HEK293 (cell line): ENCODE measurements at regions not wholly inside any gene's neighbourhood (a gene's known extent, or its start where the extent isn't known, plus 50 kb on each side); places are given as distances from the start of the nearest gene placed in this dataset.
A peak's percentile ranks its signal among the peaks of the same experiment; 100 is the strongest.

Source experiments
- CTCF ChIA-PET: fragments of 350-600 bp; formaldehyde crosslinking; extraction: SDS; loops from one replicate; lab custom pipeline; 2021; ENCODE audit warnings: antibody characterized with exemption; lab: Yijun Ruan, JAX
- POLR2A ChIA-PET: fragments of 300-600 bp; formaldehyde crosslinking; extraction: SDS; loops from one replicate; lab custom pipeline; 2020; ENCODE audit warnings: antibody characterized with exemption, inconsistent platforms; lab: Yijun Ruan, JAX
- H3K27ac ChIP-seq: fragments of 200-500 bp; sonication (Bioruptor generic); 2 replicates; pipeline ENCODE4 v1.5.1; 2014; ENCODE audit warnings: low read depth, low read length, control low read depth, inconsistent platforms; ENCODE audit errors: extremely low read depth
- H3K36me3 ChIP-seq, 2 experiments: fragments of 200-500 bp in 1 of 2; sonication (Bioruptor generic) in 1 of 2; 1 replicate in 1 of 2; 2 replicates in 1 of 2; pipeline ENCODE4 v1.5.1; 2014 to 2017; ENCODE audit warnings: inconsistent platforms in 2 of 2, low read length in 2 of 2; ENCODE audit not compliant: control insufficient read depth in 2 of 2, insufficient read depth in 1 of 2
- H3K4me1 ChIP-seq: fragments of 200-500 bp; sonication (Bioruptor generic); 2 replicates; pipeline ENCODE4 v1.5.1; 2014; ENCODE audit warnings: mild to moderate bottlenecking, low read length, inconsistent platforms; ENCODE audit not compliant: control insufficient read depth, insufficient read depth
- H3K4me3 ChIP-seq: 2 replicates; pipeline ENCODE4 v1.5.1; 2011; ENCODE audit warnings: low read depth, mild to moderate bottlenecking, control low read depth, low read length, moderate library complexity
- H3K9me3 ChIP-seq: fragments of 200-500 bp; sonication (Bioruptor generic); 2 replicates; pipeline ENCODE4 v1.5.1; 2014; ENCODE audit warnings: low read depth, low read length, inconsistent platforms; ENCODE audit not compliant: control insufficient read depth, insufficient read depth
- FEZF1 ChIP-seq: fragments of 450-650 bp; formaldehyde crosslinking; IDR thresholded peaks from 2 replicates; pipeline ENCODE4 v1.5.1; 2016; ENCODE audit warnings: missing biosample characterization, missing genetic modification characterization
- HOXA7 ChIP-seq: sonication (generic); formaldehyde crosslinking; IDR thresholded peaks from 2 replicates; pipeline ENCODE4 v1.8.1; 2022; ENCODE audit warnings: missing genetic modification reagents, borderline replicate concordance
- KLF7 ChIP-seq: fragments of 450-650 bp; formaldehyde crosslinking; IDR thresholded peaks from 2 replicates; pipeline ENCODE4 v1.5.1; 2016; ENCODE audit warnings: missing biosample characterization, missing genetic modification characterization, borderline replicate concordance
- MEIS1 ChIP-seq: sonication (generic); formaldehyde crosslinking; IDR thresholded peaks from 2 replicates; pipeline ENCODE4 v1.8.1; 2022; ENCODE audit warnings: missing genetic modification reagents, mild to moderate bottlenecking, borderline replicate concordance
- REPIN1 ChIP-seq: fragments of 450-650 bp; formaldehyde crosslinking; IDR thresholded peaks from 2 replicates; pipeline ENCODE4 v1.5.1; 2017; ENCODE audit warnings: missing biosample characterization, missing genetic modification characterization, low read depth
- TCF7L2 ChIP-seq: IDR thresholded peaks from 2 replicates; pipeline ENCODE4 v1.6.1; 2011; ENCODE audit warnings: low read depth, mild to moderate bottlenecking, inconsistent platforms, low read length, moderate library complexity, borderline replicate concordance
- ZBTB17 ChIP-seq: fragments of 450-650 bp; formaldehyde crosslinking; IDR thresholded peaks from 2 replicates; pipeline ENCODE4 v1.5.1; 2016; ENCODE audit warnings: missing biosample characterization, missing genetic modification characterization
- ZBTB21 ChIP-seq: fragments of 450-650 bp; formaldehyde crosslinking; IDR thresholded peaks from 2 replicates; pipeline ENCODE4 v1.5.1; 2017; ENCODE audit warnings: missing biosample characterization, missing genetic modification characterization
- ZEB2 ChIP-seq: fragments of 450-650 bp; formaldehyde crosslinking; IDR thresholded peaks from 2 replicates; pipeline ENCODE4 v1.5.1; 2016; ENCODE audit warnings: missing biosample characterization, missing genetic modification characterization
- ZFHX2 ChIP-seq: fragments of 450-650 bp; formaldehyde crosslinking; conservative IDR thresholded peaks from 2 replicates; pipeline ENCODE4 v1.5.1; 2016; ENCODE audit warnings: missing biosample characterization, missing genetic modification characterization
- ZFP37 ChIP-seq: fragments of 450-650 bp; formaldehyde crosslinking; IDR thresholded peaks from 2 replicates; pipeline ENCODE4 v1.5.1; 2016; ENCODE audit warnings: missing biosample characterization, missing genetic modification characterization
- ZNF10 ChIP-seq: fragments of 450-650 bp; formaldehyde crosslinking; IDR thresholded peaks from 2 replicates; pipeline ENCODE4 v1.5.1; 2017; ENCODE audit warnings: missing biosample characterization, missing genetic modification characterization
- ZNF121 ChIP-seq: fragments of 450-650 bp; formaldehyde crosslinking; IDR thresholded peaks from 2 replicates; pipeline ENCODE4 v1.5.1; 2016; ENCODE audit warnings: missing biosample characterization, missing genetic modification characterization
- ZNF18 ChIP-seq: fragments of 450-650 bp; formaldehyde crosslinking; IDR thresholded peaks from 2 replicates; pipeline ENCODE4 v1.5.1; 2016; ENCODE audit warnings: missing biosample characterization, missing genetic modification characterization
- ZNF266 ChIP-seq: fragments of 450-650 bp; formaldehyde crosslinking; IDR thresholded peaks from 2 replicates; pipeline ENCODE4 v1.5.1; 2016; ENCODE audit warnings: missing biosample characterization, missing genetic modification characterization, low read depth
- ZNF391 ChIP-seq: fragments of 450-650 bp; formaldehyde crosslinking; IDR thresholded peaks from 2 replicates; pipeline ENCODE4 v1.5.1; 2016; ENCODE audit warnings: low read depth, missing biosample characterization, missing genetic modification characterization, borderline replicate concordance
- ZNF404 ChIP-seq: fragments of 450-650 bp; formaldehyde crosslinking; IDR thresholded peaks from 2 replicates; pipeline ENCODE4 v1.5.1; 2017; ENCODE audit warnings: missing biosample characterization, missing genetic modification characterization
- ZNF423 ChIP-seq: fragments of 450-650 bp; formaldehyde crosslinking; IDR thresholded peaks from 2 replicates; pipeline ENCODE4 v1.5.1; 2016; ENCODE audit warnings: missing biosample characterization, missing genetic modification characterization
- ZNF473 ChIP-seq: fragments of 450-650 bp; formaldehyde crosslinking; IDR thresholded peaks from 2 replicates; pipeline ENCODE4 v1.5.1; 2017; ENCODE audit warnings: missing biosample characterization, missing genetic modification characterization
- ZNF48 ChIP-seq: fragments of 450-650 bp; formaldehyde crosslinking; IDR thresholded peaks from 2 replicates; pipeline ENCODE4 v1.5.1; 2016; ENCODE audit warnings: missing biosample characterization, missing genetic modification characterization
- ZNF530 ChIP-seq: fragments of 450-650 bp; formaldehyde crosslinking; IDR thresholded peaks from 2 replicates; pipeline ENCODE4 v1.5.1; 2016; ENCODE audit warnings: low read depth, missing biosample characterization, missing genetic modification characterization
- ZNF585B ChIP-seq: fragments of 450-650 bp; formaldehyde crosslinking; IDR thresholded peaks from 2 replicates; pipeline ENCODE4 v1.5.1; 2016; ENCODE audit warnings: missing biosample characterization, missing genetic modification characterization
- ZNF596 ChIP-seq: fragments of 450-650 bp; IDR thresholded peaks from 2 replicates; pipeline ENCODE4 v1.5.0; 2018; ENCODE audit warnings: missing biosample characterization, mild to moderate bottlenecking, missing genetic modification characterization, moderate library complexity
- ZNF626 ChIP-seq: fragments of 450-650 bp; sonication (Bioruptor Pico); formaldehyde crosslinking; IDR thresholded peaks from 2 replicates; pipeline ENCODE4 v1.5.1; 2018; ENCODE audit warnings: missing biosample characterization, missing genetic modification characterization, inconsistent platforms
- ZNF843 ChIP-seq: fragments of 450-650 bp; formaldehyde crosslinking; IDR thresholded peaks from 2 replicates; pipeline ENCODE4 v1.5.1; 2016; ENCODE audit warnings: missing biosample characterization, missing genetic modification characterization
- TF ChIP-seq, protein P1 (sequence below): fragments of 450-650 bp; formaldehyde crosslinking; IDR thresholded peaks from 2 replicates; pipeline ENCODE4 v1.5.1; 2016; ENCODE audit warnings: missing biosample characterization, missing genetic modification characterization
- TF ChIP-seq, protein P2 (sequence below): fragments of 450-650 bp; formaldehyde crosslinking; IDR thresholded peaks from 2 replicates; pipeline ENCODE4 v1.5.1; 2016; ENCODE audit warnings: missing biosample characterization, missing genetic modification characterization
- TF ChIP-seq, protein P3 (sequence below): fragments of 450-650 bp; formaldehyde crosslinking; IDR thresholded peaks from 2 replicates; pipeline ENCODE4 v1.5.1; 2016; ENCODE audit warnings: missing biosample characterization, missing genetic modification characterization

GRCh38 chr6:168939796-168940195 lies 313.9 kb downstream of the THBS2 start:
- POLR2A ChIA-PET: no interaction called here
- Histone ChIP-seq H3K4me1 (no peaks in the 10 kb centered on the region), H3K9me3 (no peaks in the 10 kb centered on the region), H3K36me3 (no peaks in the 10 kb centered on the region), H3K27ac (no peak overlapping the region)
- TF ChIP-seq ZNF10 (tag by site-specific recombination): no peak
- TF ChIP-seq, protein P1, sequence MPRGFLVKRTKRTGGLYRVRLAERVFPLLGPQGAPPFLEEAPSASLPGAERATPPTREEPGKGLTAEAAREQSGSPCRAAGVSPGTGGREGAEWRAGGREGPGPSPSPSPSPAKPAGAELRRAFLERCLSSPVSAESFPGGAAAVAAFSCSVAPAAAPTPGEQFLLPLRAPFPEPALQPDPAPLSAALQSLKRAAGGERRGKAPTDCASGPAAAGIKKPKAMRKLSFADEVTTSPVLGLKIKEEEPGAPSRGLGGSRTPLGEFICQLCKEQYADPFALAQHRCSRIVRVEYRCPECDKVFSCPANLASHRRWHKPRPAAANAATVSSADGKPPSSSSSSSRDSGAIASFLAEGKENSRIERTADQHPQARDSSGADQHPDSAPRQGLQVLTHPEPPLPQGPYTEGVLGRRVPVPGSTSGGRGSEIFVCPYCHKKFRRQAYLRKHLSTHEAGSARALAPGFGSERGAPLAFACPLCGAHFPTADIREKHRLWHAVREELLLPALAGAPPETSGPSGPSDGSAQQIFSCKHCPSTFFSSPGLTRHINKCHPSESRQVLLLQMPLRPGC (tag by site-specific recombination): no peak
- TF ChIP-seq, protein P2, sequence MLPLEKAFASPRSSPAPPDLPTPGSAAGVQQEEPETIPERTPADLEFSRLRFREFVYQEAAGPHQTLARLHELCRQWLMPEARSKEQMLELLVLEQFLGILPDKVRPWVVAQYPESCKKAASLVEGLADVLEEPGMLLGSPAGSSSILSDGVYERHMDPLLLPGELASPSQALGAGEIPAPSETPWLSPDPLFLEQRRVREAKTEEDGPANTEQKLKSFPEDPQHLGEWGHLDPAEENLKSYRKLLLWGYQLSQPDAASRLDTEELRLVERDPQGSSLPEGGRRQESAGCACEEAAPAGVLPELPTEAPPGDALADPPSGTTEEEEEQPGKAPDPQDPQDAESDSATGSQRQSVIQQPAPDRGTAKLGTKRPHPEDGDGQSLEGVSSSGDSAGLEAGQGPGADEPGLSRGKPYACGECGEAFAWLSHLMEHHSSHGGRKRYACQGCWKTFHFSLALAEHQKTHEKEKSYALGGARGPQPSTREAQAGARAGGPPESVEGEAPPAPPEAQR (tag by site-specific recombination): no peak
- no peak for TF ChIP-seq ZNF391 (tag by site-specific recombination)
- TF ChIP-seq, protein P3, sequence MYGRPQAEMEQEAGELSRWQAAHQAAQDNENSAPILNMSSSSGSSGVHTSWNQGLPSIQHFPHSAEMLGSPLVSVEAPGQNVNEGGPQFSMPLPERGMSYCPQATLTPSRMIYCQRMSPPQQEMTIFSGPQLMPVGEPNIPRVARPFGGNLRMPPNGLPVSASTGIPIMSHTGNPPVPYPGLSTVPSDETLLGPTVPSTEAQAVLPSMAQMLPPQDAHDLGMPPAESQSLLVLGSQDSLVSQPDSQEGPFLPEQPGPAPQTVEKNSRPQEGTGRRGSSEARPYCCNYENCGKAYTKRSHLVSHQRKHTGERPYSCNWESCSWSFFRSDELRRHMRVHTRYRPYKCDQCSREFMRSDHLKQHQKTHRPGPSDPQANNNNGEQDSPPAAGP (tag by site-specific recombination): no peak
- no peak for TF ChIP-seq ZNF423 (tag by site-specific recombination)
- no peak for TF ChIP-seq ZNF18 (tag by site-specific recombination)
- no peak for TF ChIP-seq ZNF585B (tag by site-specific recombination)
- TF ChIP-seq ZNF266 (tag by site-specific recombination): no peak
- TF ChIP-seq MEIS1 (CRISPR knock-in tag): no peak
- no peak for TF ChIP-seq ZNF121
- no peak for TF ChIP-seq ZNF530
- TF ChIP-seq ZBTB21 (tag by site-specific recombination): no peak
- TF ChIP-seq, all 188 proteins: peak for 0
- H3K4me3 ChIP-seq: no peak overlapping the region
- CTCF ChIA-PET: interaction anchor here (0.5 kb wide), 1 partner anchor 859 kb away, joined by 3 read pairs; no protein-coding TSS in a partner anchor

- CTCF ChIA-PET: interaction anchor here (0.7 kb wide), 1 partner anchor 13 kb away, joined by 4 read pairs; no protein-coding TSS in a partner anchor
- no peaks in the 10 kb centered on the region for H3K4me1 ChIP-seq
- H3K4me3 ChIP-seq: no peak overlapping the region
These were observed 314.6 kb downstream of the THBS2 start for GRCh38 chr6:168939041-168939440.

DNA sequence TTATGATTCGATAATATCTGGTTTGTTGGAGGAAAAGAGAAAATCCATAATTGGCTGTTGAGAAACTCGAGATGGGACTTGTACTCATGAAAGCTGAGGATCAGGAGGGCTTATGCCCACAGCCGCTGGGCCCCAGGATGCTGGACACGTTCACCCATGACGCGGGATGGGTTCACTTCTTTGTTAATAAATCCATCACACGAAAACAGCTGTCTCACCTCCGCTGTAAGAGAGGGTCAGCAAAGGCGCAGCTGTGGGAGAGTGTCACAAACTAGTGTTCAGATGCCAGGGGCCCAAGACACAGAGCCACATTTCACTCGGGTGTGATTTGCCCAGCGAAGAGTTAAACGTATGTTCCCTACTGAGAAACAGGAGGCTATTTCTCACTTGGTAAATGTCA lies 315.1 kb downstream of the THBS2 start:
- Histone ChIP-seq H3K4me1 (no peaks in the 10 kb centered on the region), H3K36me3 (no peaks in the 10 kb centered on the region), H3K27ac (no peak overlapping the region), H3K4me3 (no peak overlapping the region), H3K9me3 (no peaks in the 10 kb centered on the region)
- POLR2A ChIA-PET: no interaction called here
- CTCF ChIA-PET: interaction anchor here (0.7 to 1.4 kb wide), 2 partner anchors 13 to 18 kb away, joined by 4 to 7 read pairs; no protein-coding TSS in a partner anchor
- TF ChIP-seq ZNF843 (tag by site-specific recombination) (no peak), ZFHX2 (tag by site-specific recombination) (no peak), ZNF404 (tag by site-specific recombination) (no peak), ZNF391 (tag by site-specific recombination) (no peak), ZNF473 (tag by site-specific recombination) (no peak), ZNF48 (no peak), HOXA7 (CRISPR knock-in tag) (no peak), ZNF626 (tag by site-specific recombination) (no peak), KLF7 (tag by site-specific recombination) (no peak), REPIN1 (tag by site-specific recombination) (no peak), ZNF585B (tag by site-specific recombination) (no peak)

More at GRCh38 chr6:168939041-168939440, 314.6 kb downstream of the THBS2 start:
- POLR2A ChIA-PET: no interaction called here
- Histone ChIP-seq H3K27ac (no peak overlapping the region), H3K9me3 (no peaks in the 10 kb centered on the region), H3K36me3 (no peaks in the 10 kb centered on the region)
- TF ChIP-seq TCF7L2 (no peak), ZNF596 (tag by site-specific recombination) (no peak), FEZF1 (tag by site-specific recombination) (no peak), ZBTB17 (tag by site-specific recombination) (peak; percentile 37; the same call in 1 of the 2 replicates), ZEB2 (tag by site-specific recombination) (no peak), ZFP37 (tag by site-specific recombination) (no peak)
